NCI-H128 (cell line): ENCODE measurements at regions not wholly inside any gene's neighbourhood (a gene's known extent, or its start where the extent isn't known, plus 50 kb on each side); places are given as distances from the start of the nearest gene placed in this dataset.
A peak's percentile ranks its signal among the peaks of the same experiment; 100 is the strongest.

Experiments used
- DNase-seq: peaks from one replicate; lab custom pipeline; 2025; ENCODE audit not compliant: unreplicated experiment; lab: John Stamatoyannopoulos, UW

DNA sequence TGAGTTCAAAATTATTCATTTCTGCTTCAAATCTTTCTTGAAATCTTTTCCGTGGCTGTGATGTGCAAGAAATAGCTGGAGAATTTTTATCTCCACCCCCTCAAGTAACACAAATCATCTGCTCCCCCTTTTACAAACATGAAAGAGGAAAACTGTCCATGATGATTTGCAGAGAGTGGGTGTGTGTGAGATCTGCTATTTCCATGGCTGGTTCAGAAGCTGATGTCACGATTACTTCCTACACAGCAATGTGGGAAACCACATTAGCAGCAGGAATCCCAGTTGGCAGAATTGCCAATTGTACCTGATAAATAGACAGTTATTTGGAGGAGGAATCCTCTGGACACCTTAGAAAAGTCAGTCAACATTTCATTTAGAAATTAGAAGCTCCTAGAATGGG, 75.2 kb upstream of the GRM7 start:
- DNase-seq: no peak

GRCh38 chr3:6791161-6791560, 69.8 kb upstream of the GRM7 start:
- no peak for DNase-seq

- DNase-seq: no peak
These were observed 61.5 kb upstream of the GRM7 start for GRCh38 chr3:6799264-6799915.

DNA sequence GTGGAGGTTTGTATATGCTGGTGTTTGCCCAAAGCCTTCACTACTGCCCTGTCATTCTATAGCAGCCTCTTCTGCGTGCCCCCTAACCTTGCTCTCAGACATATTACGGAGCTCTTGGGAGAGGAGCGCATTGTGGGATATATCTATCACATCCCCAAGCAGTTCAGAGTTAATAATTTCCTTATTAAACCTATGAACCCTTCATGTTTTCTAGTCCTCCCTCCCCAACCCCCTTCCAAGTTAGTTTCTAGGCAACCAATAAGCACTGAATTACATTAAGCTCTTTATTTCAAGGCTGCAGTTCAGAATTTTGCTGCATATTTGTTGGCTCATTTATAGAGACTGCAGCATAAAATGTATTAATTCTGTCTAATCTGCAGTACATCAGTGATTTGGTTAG, 57.3 kb upstream of the GRM7 start:
- no peak for DNase-seq

DNA sequence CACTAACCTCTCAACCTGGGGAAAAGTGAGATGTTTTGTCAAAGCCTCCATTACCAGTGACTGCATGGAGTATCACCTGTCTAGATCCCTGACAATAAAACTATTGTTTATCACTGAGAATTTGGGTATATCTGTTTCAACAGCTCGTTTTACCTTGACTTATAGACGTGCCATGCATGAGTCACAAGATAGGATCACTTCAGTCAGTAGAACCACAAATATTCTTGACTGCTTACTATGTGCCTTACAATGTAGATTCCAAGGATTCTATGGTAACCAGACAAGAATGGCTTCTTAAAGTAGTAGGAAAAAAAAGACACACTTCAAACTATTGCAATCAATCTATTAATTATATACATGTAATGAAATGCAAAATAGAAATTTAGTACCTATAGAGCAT, 55.7 kb upstream of the GRM7 start:
- DNase-seq: no peak

GRCh38 chr3:6806991-6807390, 53.9 kb upstream of the GRM7 start:
- DNase-seq: no peak

DNA sequence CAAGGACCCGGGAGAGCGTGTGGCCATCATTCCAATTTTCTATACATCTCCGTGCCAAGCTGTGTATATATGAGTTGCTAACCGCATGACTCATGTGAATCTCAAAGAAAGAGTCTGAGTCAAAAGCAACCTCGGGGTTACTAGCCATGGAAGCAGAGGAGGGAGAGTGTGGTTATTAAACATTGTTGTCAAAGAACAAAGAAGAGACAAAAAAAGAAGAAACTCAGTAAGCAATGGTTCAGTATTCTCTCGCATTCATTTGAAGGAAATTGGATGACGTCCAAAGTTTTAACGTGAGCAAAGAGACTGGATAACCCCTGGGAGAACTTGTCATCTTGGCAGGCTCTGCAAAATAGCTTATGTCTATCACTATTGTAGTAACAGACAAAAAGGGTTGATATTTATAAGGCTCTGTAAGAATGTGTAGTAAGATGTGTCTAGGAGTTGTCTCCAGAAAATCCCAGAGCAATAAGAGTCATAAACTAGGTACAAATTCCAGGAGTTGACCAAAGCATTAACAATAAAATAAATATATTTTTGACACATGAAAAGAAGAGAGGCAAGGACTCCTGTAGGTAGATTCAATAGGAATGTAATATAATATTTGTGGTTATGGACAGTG, 52.8 kb upstream of the GRM7 start:
- DNase-seq: peak; percentile 13

DNA sequence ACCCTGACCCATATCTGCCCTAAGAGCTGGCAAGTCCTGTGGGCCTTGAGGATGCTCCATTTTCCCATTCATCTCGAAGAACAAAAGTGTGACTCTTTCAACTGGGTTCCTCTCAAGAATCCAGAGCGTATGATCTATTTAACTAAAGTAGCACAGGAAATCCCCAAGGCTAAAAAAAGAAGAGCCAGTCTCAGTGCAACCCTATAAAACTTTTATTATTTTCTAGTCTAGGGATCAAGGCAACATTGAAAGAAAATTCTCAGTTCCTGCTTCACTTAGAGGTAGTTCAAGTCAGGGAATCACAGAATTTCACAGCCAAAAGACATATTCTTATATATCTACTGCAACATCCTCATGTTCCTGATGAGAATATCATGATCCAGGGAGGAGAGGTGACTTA, 51.6 kb upstream of the GRM7 start:
- DNase-seq: no peak
